Ascending aorta (tissue), 2 donors: ENCODE measurements at regions not wholly inside any gene's neighbourhood (a gene's known extent, or its start where the extent isn't known, plus 50 kb on each side); places are given as distances from the start of the nearest gene placed in this dataset.

Experiments
- DNase-seq, 2 donors: peaks; one replicate each; pipeline ENCODE4 v3.0.0-alpha.2; 2019; ENCODE audit warnings: low spot score in 2 of 2
- H3K27ac ChIP-seq, 2 donors: fragments of 200-600 bp; sonication (generic); one replicate each; pipeline ENCODE4 v1.5.1; 2016 to 2017; ENCODE audit warnings: mild to moderate bottlenecking in 1 of 2
- H3K27me3 ChIP-seq: fragments of 200-600 bp; sonication (generic); one replicate; pipeline ENCODE4 v1.5.1; 2017
- H3K36me3 ChIP-seq, 2 donors: fragments of 200-600 bp; sonication (generic); one replicate each; pipeline ENCODE4 v1.5.1; 2016
- H3K4me1 ChIP-seq, 2 donors: fragments of 200-600 bp; sonication (generic); one replicate each; pipeline ENCODE4 v1.5.1; 2016 to 2017; ENCODE audit warnings: mild to moderate bottlenecking in 1 of 2
- H3K4me3 ChIP-seq, 2 donors: fragments of 200-600 bp; sonication (generic); one replicate each; pipeline ENCODE4 v1.5.1; 2016 to 2017; ENCODE audit warnings: mild to moderate bottlenecking in 1 of 2
- H3K9me3 ChIP-seq, 2 donors: fragments of 200-600 bp; sonication (generic); one replicate each; pipeline ENCODE4 v1.5.1; 2016
- intact Hi-C: fragments of 100-400 bp; cut with DNase I; formaldehyde crosslinking; loops from one replicate; pipeline ENCODE4 v1.15.1; 2023
- TF ChIP-seq, protein P1 (sequence below), 3 experiments: fragments of 200-600 bp in 2 of 3; fragments of 450-650 bp in 1 of 3; sonication (generic) in 2 of 3; IDR thresholded peaks; one replicate each; pipeline ENCODE4 v1.5.1; 2016 to 2019; ENCODE audit warnings: antibody characterized with exemption in 3 of 3, mild to moderate bottlenecking in 1 of 3, moderate library complexity in 1 of 3

DNA sequence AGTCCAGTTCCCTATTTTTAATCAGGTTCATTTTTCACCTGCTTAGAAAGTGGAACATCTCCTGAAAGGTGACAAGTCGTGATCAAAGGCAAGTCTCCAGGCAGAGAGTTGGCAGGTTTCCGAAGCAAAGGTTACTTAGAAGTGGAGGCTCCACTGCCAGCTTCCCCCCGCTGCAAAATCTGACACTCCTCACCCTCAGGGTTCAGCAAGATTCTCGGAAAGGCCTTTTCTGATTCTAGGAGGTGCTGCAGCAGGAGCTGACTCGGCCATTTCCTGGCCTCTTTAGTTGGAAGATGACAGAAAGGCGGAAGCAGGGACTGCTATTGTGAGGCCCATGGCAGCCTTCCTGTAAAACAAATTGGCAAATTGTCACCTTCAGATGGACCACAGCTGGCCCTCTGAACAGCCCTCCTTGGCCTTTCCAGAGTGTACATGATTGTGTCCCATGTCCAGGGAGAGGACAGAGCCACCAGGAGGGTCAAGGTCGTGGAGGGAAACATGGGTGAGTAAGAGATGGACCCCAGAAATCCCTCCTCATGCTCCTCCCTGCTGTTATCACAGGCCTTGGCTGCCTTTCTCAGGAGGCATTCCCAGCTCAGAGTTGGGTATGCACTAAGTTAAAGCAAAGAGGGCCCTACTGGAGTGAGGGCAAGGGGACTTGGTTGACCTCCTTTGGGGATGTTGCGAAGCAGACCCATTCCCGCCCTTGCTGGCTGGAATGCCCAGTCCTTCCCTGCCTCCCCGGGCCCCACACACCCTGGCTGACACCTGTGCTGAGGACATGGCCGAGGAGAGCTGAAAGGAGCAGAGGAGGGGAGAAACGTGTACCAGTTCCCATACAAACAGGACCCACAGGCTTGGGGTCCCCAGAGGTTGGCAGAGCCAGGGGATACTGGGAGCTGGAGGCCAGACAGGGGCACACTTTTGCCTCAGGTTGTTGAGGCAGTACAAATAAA is 115.5 kb upstream of the IRF2BP2 start:
- TF ChIP-seq, protein P1, sequence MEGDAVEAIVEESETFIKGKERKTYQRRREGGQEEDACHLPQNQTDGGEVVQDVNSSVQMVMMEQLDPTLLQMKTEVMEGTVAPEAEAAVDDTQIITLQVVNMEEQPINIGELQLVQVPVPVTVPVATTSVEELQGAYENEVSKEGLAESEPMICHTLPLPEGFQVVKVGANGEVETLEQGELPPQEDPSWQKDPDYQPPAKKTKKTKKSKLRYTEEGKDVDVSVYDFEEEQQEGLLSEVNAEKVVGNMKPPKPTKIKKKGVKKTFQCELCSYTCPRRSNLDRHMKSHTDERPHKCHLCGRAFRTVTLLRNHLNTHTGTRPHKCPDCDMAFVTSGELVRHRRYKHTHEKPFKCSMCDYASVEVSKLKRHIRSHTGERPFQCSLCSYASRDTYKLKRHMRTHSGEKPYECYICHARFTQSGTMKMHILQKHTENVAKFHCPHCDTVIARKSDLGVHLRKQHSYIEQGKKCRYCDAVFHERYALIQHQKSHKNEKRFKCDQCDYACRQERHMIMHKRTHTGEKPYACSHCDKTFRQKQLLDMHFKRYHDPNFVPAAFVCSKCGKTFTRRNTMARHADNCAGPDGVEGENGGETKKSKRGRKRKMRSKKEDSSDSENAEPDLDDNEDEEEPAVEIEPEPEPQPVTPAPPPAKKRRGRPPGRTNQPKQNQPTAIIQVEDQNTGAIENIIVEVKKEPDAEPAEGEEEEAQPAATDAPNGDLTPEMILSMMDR (IDR thresholded peaks at IDR 0.05), result no peak
- Histone ChIP-seq H3K27ac (peak overlapping the region; percentile 95 to 97), H3K27me3 (no peaks in the 10 kb centered on the region), H3K4me3 (peak overlapping the region in 1 of 2 donors; percentile 35), H3K36me3 (no peaks in the 10 kb centered on the region), H3K9me3 (no peaks in the 10 kb centered on the region), H3K4me1 (peaks cover 32 to 56% of the 10 kb centered on the region in 2 donors)
- intact Hi-C loops, result loop anchor here (2.0 to 5.0 kb wide), 6 partner anchors 47 to 357 kb away; no protein-coding TSS in a partner anchor
- DNase-seq, result peak in 1 of 2 donors; percentile 75

GRCh38 chr1:234724516-234725176 is 114.7 kb upstream of the IRF2BP2 start:
- no peaks in the 10 kb centered on the region for H3K27me3 ChIP-seq
- peak overlapping the region; percentile 95 to 97 for H3K27ac ChIP-seq
- peaks cover 32 to 64% of the 10 kb centered on the region in 2 donors for H3K4me1 ChIP-seq
- peak overlapping the region in 1 of 2 donors; percentile 35 for H3K4me3 ChIP-seq
- TF ChIP-seq, protein P1 (IDR thresholded peaks at IDR 0.05), result no peak
- H3K9me3 ChIP-seq, result no peaks in the 10 kb centered on the region
- H3K36me3 ChIP-seq, result no peaks in the 10 kb centered on the region
- DNase-seq, result peak; percentile 55 to 95
- intact Hi-C loops, result loop anchor here (1.0 to 5.0 kb wide), 7 partner anchors 48 to 358 kb away; partner anchors contain the start of gene IRF2BP2

DNA sequence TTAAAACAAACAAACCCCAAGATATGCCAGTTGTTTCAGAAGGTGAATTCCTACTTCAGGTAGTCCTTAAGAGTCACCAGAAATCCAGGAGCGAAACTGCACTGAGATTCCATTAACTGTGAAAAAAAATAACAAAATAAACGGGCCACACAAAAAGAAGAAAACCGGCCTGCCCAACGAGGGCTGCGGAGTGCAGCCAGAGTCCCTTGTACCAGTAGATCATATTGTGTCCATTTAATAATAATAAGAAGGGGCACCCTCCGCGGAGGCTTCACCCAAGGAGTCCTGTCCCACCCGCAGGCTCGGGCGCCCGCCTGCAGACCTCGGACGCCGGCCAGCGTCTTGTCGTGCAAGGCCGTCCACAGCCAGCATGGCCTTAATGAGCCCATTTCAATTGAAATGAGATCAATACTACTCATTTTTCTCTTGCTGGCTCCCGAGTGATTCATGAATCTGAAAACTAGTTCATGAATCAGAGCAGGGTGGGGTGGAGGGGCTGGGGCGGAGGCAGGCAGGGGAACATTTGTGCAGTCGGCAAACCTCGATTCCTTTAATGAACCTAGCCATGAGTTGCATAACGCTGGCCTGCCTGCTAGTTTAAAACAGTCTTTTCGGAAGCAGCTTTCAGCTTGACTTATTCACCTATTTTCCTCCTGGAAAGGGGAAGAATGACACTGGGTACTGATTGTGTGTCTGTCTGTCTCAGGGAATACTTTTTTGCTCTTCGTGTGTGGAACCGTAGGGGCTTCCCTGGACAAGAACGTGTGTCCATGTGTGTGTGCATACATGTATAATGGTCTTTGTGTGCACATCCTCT is 113.1 kb upstream of the IRF2BP2 start:
- H3K27ac ChIP-seq, result peak overlapping the region; percentile 95 to 97
- no peaks in the 10 kb centered on the region for H3K27me3 ChIP-seq
- intact Hi-C loops, result loop anchor here (2.0 kb wide), 2 partner anchors 190 to 224 kb away; no protein-coding TSS in a partner anchor
- TF ChIP-seq, protein P1 (IDR thresholded peaks at IDR 0.05), result no peak
- peak; percentile 63 to 93 for DNase-seq
- H3K36me3 ChIP-seq, result no peaks in the 10 kb centered on the region
- peak overlapping the region; percentile 26 to 46 for H3K4me3 ChIP-seq
- no peaks in the 10 kb centered on the region for H3K9me3 ChIP-seq
- peaks cover 36 to 79% of the 10 kb centered on the region in 2 donors for H3K4me1 ChIP-seq

DNA sequence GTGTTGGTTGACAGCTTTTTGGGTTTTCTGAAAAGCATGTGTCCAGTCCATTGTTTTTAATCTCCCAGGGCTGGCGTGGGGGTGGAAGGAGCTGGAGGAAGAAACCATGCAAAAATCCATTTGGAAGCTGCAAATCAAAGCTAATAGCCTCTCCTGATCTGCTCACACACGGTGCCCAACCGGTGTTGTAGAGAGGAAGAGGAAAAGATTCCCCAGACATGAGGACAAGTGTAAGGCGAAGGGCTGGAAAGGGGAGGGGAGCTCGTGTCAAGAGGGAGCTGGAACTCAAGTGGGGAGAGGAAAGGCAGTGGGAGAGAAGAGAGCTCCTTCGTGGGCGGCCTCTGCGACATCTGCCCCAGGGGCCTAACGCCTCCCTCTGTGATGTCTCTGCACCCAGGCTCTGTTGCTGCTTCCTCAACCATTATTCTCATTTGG is 112.3 kb upstream of the IRF2BP2 start:
- Histone ChIP-seq H3K4me1 (peaks cover 43 to 81% of the 10 kb centered on the region in 2 donors), H3K27me3 (no peaks in the 10 kb centered on the region), H3K36me3 (no peaks in the 10 kb centered on the region), H3K27ac (peak overlapping the region; percentile 95 to 97), H3K9me3 (no peaks in the 10 kb centered on the region), H3K4me3 (peak overlapping the region; percentile 26 to 46)
- intact Hi-C loops, result loop anchor here (2.0 kb wide), 2 partner anchors 189 to 223 kb away; no protein-coding TSS in a partner anchor
- no peak for DNase-seq
- TF ChIP-seq, protein P1 (IDR thresholded peaks at IDR 0.05), result no peak
